GM23248 (cell line): ENCODE measurements at regions not wholly inside any gene's neighbourhood (a gene's known extent, or its start where the extent isn't known, plus 50 kb on each side); places are given as distances from the start of the nearest gene placed in this dataset.

Experiments used
- EZH2 ChIP-seq: fragments of 200-600 bp; sonication (generic); IDR thresholded peaks from 2 replicates; pipeline ENCODE4 v1.6.1; 2018; ENCODE audit warnings: antibody characterized with exemption, mild to moderate bottlenecking; ENCODE audit not compliant: insufficient read depth, poor library complexity, severe bottlenecking
- EZH2phosphoT487 ChIP-seq: fragments of 200-600 bp; sonication (generic); IDR thresholded peaks from 2 replicates; pipeline ENCODE4 v1.6.1; 2018; ENCODE audit warnings: antibody characterized with exemption, moderate library complexity, mild to moderate bottlenecking, low read depth; ENCODE audit not compliant: insufficient read depth

DNA sequence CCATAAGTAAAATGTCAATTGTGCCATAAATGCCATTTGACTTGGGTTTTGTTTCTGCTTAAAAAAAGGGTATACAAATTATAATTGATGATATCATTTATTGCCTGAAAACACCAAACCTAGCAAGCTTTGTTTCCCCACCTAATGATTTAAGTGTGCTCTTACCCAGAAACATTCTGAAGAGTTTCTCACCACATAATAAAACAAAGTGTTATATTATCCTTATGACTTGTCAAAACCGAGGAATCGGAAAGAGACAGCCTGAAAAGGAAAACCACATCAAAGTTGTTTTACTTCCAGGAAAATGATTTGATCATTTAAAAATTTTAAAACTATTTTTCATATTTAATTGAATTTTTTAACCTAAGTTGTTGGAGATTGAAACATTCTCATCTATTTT is 170.5 kb upstream of the SLC39A10 start:
- TF ChIP-seq EZH2phosphoT487, result no peak
- TF ChIP-seq EZH2, result no peak
